GM18511 (cell line): ENCODE measurements at regions not wholly inside any gene's neighbourhood (a gene's known extent, or its start where the extent isn't known, plus 50 kb on each side); places are given as distances from the start of the nearest gene placed in this dataset.
"Not testable (repeated sequence)": the region's sequence is repeated elsewhere in the genome, so short reads cannot be mapped to it uniquely, and the experiment has no call there.

Experiments used
- ATAC-seq: cut with Tn5 transposase; IDR thresholded peaks from one replicate; pipeline ENCODE4 v1.9.1; 2021; ENCODE audit warnings: mild to moderate bottlenecking, moderate library complexity; ENCODE audit not compliant: unreplicated experiment

DNA sequence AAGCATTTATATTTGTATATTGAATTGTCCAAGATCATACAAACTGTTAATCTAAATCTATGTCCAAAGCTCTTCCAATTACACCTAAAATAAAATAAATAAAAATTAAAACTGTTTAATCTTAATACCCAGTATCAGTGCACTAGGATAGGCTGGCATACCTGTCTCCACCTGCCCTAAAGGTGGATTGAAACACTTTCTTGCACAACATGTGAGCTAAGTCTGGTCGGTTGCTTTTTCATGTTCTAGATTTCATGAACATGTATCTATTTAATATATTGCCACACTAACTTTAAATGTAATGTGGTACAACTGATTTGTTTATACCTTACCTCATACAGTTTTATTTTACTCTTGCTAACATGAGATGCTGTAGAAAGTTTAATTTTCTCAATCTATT is 193.0 kb downstream of the VGLL3 start:
- no peak for ATAC-seq

DNA sequence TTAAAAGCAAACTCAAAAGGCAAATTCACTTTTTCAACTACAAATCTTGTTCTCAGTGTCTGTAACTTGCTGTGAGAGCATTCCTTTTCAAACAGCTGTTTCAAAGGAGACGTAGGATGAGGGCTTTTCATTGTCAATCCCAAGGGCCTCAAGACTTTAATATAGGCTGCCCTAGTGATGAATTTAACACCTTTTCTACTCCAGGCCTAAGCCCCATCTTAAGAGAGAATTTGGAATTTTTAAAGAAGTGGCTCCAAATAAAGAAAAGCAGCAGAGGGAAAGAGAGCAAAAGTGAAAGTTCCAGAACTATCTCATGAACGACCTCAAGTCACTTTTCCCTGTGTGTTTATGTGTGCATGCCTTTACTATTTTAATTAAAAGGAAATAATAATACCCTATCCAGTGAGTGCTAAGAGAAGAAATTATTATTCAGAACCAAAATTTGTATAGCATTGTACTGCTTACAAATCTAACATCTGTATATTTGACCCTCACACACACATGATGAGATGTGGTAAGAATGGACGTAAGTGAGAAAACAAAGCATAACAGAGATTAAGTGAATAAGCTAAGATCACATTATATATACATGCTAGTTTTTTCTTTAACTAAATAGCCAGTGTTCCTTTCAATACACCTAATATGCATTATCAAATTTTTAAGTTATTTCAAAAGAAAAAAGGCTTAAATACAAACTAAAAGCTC is 196.4 kb downstream of the VGLL3 start:
- no peak for ATAC-seq

DNA sequence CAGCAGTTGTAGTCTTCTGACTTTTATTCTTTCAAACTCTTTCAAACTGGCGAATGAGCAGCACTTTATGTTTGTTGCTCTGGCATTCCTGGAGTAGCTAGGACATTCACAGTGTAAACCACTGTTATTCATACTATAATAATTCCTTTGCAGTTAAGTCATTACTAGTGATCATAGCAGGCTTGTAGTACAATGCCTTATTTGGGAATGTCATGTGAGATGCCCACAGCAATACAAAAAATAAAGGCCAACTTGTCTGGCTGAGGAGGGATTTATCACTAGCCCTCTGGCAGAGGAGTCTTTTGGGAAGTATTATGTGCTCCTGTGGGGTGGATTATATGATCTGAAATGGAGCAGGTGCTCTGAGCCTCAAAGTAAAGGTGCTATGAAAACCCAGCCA is 197.2 kb downstream of the VGLL3 start:
- ATAC-seq, result no peak

- ATAC-seq, result no peak
These were observed 198.6 kb downstream of the VGLL3 start for GRCh38 chr3:86792316-86792715.

GRCh38 chr3:86790884-86791549 is 199.9 kb downstream of the VGLL3 start:
- ATAC-seq, result no peak

GRCh38 chr3:86788371-86788770 is 202.6 kb downstream of the VGLL3 start:
- ATAC-seq, result no peak

DNA sequence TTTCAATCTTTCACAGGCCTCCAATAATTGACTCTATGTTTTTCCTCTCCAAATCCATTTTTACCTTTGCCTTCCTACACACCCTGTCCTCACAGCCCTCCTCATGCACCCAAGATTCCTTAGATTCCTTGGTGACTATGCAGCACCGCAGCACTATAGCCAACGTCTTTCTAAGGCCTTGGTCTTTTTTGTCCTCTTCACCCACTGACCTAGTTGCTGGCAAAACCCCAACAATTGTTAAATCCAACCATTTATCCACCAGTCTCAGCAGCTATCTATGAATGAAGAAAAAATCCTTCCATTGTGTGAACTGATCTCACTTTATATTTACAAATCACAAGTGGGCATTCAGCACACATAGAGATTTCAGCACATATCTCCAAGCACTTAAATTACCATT is 203.9 kb downstream of the VGLL3 start:
- ATAC-seq, result no peak

DNA sequence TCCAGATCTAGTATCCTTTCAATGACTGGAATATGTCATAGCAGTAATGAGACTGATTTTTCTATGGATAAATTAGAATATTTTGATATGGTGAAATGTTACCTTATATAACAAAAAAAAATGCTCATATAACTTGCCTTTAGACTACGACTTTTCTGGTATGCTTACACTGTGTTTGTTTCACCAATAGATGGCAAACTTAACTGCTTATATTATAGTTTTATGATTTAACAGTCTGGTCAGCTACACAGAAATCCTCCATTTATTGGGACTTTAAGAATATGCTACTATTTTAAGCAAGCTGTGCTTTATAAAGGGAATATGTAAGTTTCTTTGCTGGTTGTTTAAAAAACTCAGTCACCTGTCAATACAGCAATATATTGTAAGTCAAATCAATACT is 205.6 kb downstream of the VGLL3 start:
- no peak for ATAC-seq

- no peak for ATAC-seq
These were observed 208.1 kb downstream of the VGLL3 start for GRCh38 chr3:86782866-86783265.

DNA sequence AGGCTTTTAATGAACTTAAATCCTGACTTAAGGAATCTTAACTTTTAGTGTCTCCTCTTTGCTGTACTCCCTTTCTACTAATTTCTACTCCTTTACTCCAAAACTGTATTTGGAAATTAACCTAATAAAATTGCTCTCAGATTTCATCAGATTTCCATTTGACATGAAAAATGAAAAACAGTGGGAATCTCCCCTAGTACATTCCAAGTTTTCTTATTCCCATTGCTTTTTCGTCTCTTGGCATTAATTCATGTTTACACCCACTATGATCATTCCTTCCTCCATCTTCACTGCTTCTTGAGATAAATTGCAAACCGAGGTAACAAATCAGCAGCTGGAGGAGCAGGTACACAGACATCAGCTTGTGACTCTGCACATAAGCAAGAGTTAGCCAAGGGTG is 208.7 kb downstream of the VGLL3 start:
- ATAC-seq, result no peak

GRCh38 chr3:86774082-86774691 is 216.8 kb downstream of the VGLL3 start:
- ATAC-seq, result peak; percentile 51

DNA sequence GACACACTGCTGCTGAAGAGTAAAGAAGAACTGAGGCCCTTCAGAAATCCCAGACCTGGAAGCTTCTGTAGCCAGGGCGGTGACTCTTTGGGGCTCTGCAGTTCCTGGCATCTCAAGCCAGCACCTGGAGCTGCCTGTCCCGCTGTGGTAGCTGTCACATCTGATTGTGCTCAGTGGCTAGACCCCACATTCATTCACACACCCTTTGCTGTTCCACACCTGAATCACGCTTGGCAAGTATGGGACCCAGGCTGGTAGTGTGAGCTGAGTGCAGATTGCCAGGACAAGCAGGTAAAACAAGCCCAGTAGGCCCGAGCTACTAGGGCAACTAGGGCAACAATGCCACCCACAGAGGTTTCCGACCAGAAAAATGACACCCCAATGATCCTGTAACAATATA is 218.2 kb downstream of the VGLL3 start:
- no peak for ATAC-seq

DNA sequence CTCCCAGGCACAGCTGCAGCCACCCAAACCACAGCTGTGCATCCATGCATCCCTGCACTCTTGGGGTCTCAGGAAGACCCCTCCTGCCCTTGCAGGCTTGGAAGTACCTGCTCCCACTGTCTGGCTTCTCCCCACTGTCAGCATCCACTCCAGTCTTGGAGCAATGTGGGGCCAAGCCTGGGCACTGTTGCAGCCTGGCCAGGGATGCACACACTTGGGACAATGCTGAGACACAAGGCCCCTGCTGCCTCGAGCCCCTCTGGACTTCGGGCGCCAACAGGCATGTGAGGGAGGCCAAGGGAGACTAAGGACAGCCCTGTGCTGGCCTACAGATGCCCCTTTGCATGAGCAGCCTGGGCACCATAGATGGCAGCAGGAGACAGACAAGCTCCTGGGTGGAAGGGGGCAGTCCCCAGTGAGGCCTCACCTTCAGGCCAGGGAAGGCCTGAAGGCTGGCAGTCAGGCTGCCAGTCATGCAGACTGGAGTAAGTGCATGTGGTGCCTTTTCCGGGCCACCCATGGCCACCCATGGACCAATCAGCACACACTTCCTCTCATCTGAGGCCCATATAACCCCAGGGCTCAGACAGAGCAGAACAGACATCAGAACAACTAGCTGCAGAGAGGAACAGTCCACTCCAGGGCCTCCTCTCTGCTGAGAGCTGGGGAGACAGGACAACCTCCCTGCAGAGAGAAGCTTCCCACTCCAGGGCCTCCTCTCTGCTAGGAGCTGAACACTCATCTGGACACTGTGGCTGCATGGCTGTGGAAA is 219.0 kb downstream of the VGLL3 start:
- ATAC-seq, result no peak

GRCh38 chr3:86766331-86766730 is 224.6 kb downstream of the VGLL3 start:
- no peak for ATAC-seq

DNA sequence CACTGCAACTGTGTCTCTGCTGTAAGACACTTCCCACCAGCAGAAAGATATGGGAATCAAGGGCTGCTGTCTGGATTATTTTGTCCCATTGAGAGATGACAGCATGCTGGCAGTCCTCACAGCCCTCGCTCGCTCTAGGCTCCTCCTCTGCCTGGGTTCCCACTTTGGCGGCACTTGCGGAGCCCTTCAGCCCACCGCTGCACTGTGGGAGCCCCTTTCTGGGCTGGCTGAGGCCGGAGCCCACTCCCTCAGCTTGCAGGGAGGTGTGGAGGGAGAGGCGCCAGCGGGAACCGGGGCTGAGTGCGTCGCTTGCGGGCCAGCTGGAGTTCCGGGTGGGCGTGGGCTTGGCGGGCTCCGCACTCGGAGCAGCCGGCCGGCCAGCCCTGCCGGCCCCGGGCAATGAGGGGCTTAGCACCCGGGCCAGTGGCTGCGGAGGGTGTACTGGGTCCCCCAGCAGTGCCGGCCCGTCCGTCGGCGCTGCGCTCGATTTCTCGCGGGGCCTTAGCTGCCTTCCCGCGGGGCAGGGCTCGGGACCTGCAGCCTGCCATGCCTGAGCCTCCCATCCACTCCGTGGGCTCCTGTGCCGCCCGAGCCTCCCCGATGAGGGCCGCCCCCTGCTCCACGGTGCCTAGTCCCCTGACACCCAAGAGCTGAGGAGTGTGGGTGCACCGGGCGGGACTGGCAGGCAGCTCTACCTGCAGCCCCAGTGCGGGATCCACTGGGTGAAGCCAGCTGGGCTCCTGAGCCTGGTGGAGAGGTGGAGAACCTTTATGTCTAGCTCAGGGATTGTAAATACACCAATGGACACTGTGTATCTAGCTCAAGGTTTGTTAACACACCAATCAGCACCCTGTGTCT is 233.4 kb downstream of the VGLL3 start:
- not testable (repeated sequence) for ATAC-seq

GRCh38 chr3:86748015-86748414 is 242.9 kb downstream of the VGLL3 start:
- no peak for ATAC-seq

DNA sequence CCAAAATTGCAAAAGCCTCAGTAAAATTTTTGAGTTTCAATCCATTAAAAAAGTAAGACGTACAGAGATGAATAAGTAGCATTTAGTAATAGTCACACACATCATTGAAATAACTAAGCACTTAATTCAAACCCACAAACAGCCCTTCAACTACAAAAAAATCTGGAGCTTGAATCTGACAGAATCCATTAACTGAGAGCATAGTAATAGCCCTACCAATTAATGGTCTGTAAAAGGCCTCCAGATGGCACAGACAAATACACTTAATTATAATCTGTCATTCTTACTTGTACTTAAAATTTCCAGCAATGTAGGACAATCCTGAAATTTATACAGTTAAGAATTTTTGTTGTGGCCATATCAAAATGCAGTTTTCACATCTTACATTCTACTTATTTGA is 246.9 kb downstream of the VGLL3 start:
- no peak for ATAC-seq

DNA sequence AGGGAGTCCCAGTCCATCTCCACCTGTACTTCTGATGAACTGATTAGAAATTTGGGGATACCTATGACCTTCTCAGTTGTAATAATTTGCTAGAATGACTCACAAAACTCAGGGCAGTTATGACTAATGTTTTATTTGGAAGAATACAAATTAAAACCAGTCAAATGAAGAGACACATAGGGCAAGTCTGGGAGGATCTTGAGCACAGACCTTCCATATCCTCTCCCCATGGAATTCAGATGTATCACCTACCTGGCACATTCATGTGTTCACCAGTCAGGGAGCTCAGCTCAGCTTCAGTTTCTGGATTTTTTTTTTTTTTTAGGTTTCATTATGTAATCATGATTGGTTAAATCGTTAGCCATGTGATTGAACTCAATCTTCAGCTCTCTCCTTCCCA is 247.7 kb downstream of the VGLL3 start:
- ATAC-seq, result no peak

GRCh38 chr3:86740751-86741150 is 250.2 kb downstream of the VGLL3 start:
- ATAC-seq, result no peak

DNA sequence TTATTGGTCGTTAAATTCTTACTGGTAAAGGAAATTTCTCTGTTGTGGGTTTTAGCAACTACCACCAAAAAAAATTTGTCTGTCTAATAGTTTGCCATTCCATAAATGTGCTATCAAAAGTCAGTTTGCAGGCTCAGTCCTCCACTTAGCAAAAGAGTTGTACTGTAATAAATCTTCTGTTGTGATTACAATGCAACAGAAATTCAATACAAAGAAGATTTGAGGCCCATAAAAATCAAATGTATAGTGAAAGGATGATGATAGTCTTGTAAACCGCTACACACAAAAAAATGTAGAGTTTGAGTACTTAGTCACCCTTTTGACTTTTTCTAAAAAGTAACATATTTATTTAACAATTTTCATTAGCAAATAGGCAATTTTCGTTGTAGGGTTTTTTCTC is 251.7 kb downstream of the VGLL3 start:
- ATAC-seq, result no peak

- ATAC-seq, result no peak
These were observed 252.3 kb downstream of the VGLL3 start for GRCh38 chr3:86738684-86739083.
